CD4-positive, alpha-beta T cell (primary cell): ENCODE measurements at regions not wholly inside any gene's neighbourhood (a gene's known extent, or its start where the extent isn't known, plus 50 kb on each side); places are given as distances from the start of the nearest gene placed in this dataset.
"Not testable (repeated sequence)": the region's sequence is repeated elsewhere in the genome, so short reads cannot be mapped to it uniquely, and the experiment has no call there.

Experiments used
- ATAC-seq: fragments of 200-7000 bp; cut with Tn5 transposase; one replicate; pipeline ENCODE4 v1.10.0; 2022; ENCODE audit warnings: mild to moderate bottlenecking; ENCODE audit not compliant: poor library complexity
- CTCF ChIA-PET: fragments of 350-600 bp; sonication (Branson Sonifier 250); formaldehyde crosslinking; loops from one replicate; lab custom pipeline; 2021; ENCODE audit warnings: antibody characterized with exemption, inconsistent platforms; lab: Charles Lee
- POLR2A ChIA-PET: fragments of 350-600 bp; sonication (Branson Sonifier 250); formaldehyde crosslinking; loops from one replicate; lab custom pipeline; 2021; ENCODE audit warnings: antibody characterized with exemption, inconsistent platforms; lab: Charles Lee
- DNase-seq, 14 experiments: peaks; one replicate each; pipeline ENCODE4 v3.0.0-alpha.2; 2013 to 2020; ENCODE audit warnings: mixed read lengths in 2 of 14
- H3K27ac ChIP-seq, 2 donors: one replicate each; pipeline versions ENCODE4 v1.5.1 to v1.7.0; 2013; ENCODE audit warnings: low read length in 2 of 2, low read depth in 1 of 2, mild to moderate bottlenecking in 1 of 2
- H3K27me3 ChIP-seq, 2 experiments: 1 replicate in 1 of 2; 2 replicates in 1 of 2; pipeline versions ENCODE4 v1.6.1 to v1.7.0; 2013; ENCODE audit warnings: low read length in 2 of 2, control low read depth in 1 of 2, mild to moderate bottlenecking in 1 of 2, moderate library complexity in 1 of 2; ENCODE audit not compliant: insufficient read depth in 2 of 2, control insufficient read depth in 1 of 2
- H3K36me3 ChIP-seq: one replicate; pipeline ENCODE4 v1.6.1; 2013; ENCODE audit warnings: low read length, control low read depth; ENCODE audit not compliant: insufficient read depth
- H3K4me1 ChIP-seq: one replicate; pipeline ENCODE4 v1.6.1; 2013; ENCODE audit warnings: low read length, control low read depth; ENCODE audit not compliant: insufficient read depth
- H3K4me3 ChIP-seq: one replicate; pipeline ENCODE4 v1.5.1; 2013; ENCODE audit warnings: mild to moderate bottlenecking, low read length, moderate library complexity
- H3K9me3 ChIP-seq, 2 experiments: 1 replicate in 1 of 2; 2 replicates in 1 of 2; pipeline versions ENCODE4 v1.6.1 to v1.7.0; 2013; ENCODE audit warnings: low read length in 2 of 2, mild to moderate bottlenecking in 2 of 2, control low read depth in 1 of 2, moderate library complexity in 1 of 2; ENCODE audit not compliant: control insufficient read depth in 1 of 2, insufficient read depth in 1 of 2
- H3K27ac Mint-ChIP-seq: one replicate; pipeline ENCODE4 v1.8.0; 2020; ENCODE audit warnings: mixed read lengths
- H3K27me3 Mint-ChIP-seq: one replicate; pipeline ENCODE4 v1.8.0; 2021; ENCODE audit warnings: mixed read lengths
- H3K36me3 Mint-ChIP-seq: one replicate; pipeline ENCODE4 v1.8.0; 2021; ENCODE audit warnings: low read depth, mixed read lengths
- H3K4me1 Mint-ChIP-seq: one replicate; pipeline ENCODE4 v1.8.0; 2021; ENCODE audit warnings: low read depth, mixed read lengths
- H3K4me3 Mint-ChIP-seq: one replicate; pipeline ENCODE4 v1.8.0; 2020; ENCODE audit warnings: mild to moderate bottlenecking, mixed read lengths
- H3K9me3 Mint-ChIP-seq: one replicate; pipeline ENCODE4 v1.8.0; 2020; ENCODE audit warnings: mixed read lengths
- CTCF ChIP-seq: fragments of 200-600 bp; IDR thresholded peaks from one replicate; pipeline ENCODE4 v1.8.0; 2022; ENCODE audit warnings: antibody characterized with exemption, mild to moderate bottlenecking
- intact Hi-C, 2 experiments: fragments of 100-400 bp; cut with DNase I in 1 of 2; cut with micrococcal nuclease in 1 of 2; formaldehyde crosslinking; loops; one replicate each; pipeline versions ENCODE4 v1.15.1 to v1.9.0; 2023 to 2025; cut with DNase I, micrococcal nuclease

DNA sequence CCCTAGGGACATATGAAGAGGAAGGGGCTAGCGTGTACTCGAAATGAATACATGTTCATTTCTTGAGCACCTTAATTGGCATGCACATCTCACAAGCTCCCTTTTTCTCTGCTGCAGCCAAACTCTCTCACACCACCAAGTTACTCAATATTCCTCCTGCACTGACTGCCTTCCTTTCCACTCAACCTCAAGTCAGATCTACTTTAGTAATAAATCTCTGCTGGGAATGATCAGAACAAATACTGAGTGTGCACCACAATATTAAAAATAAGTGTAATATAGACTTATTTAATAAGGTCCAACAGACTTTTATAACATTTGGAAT is 995.8 kb upstream of the WWC1 start:
- Histone ChIP-seq H3K27me3 (no peaks in the 10 kb centered on the region), H3K4me3 (no peak overlapping the region), H3K36me3 (no peaks in the 10 kb centered on the region), H3K4me1 (no peaks in the 10 kb centered on the region), H3K27ac (no peak overlapping the region), H3K9me3 (no peaks in the 10 kb centered on the region)
- no peak for DNase-seq
- peaks cover 14% of the 10 kb centered on the region for H3K9me3 Mint-ChIP-seq
- no peak overlapping the region for H3K4me3 Mint-ChIP-seq
- TF ChIP-seq CTCF = no peak
- no peak overlapping the region for H3K27ac Mint-ChIP-seq
- CTCF ChIA-PET = no interaction called here
- POLR2A ChIA-PET = no interaction called here
- no peak for ATAC-seq
- H3K27me3 Mint-ChIP-seq = no peaks in the 10 kb centered on the region
- H3K36me3 Mint-ChIP-seq = no peaks in the 10 kb centered on the region
- H3K4me1 Mint-ChIP-seq = no peaks in the 10 kb centered on the region
- intact Hi-C loops = no loop called here

DNA sequence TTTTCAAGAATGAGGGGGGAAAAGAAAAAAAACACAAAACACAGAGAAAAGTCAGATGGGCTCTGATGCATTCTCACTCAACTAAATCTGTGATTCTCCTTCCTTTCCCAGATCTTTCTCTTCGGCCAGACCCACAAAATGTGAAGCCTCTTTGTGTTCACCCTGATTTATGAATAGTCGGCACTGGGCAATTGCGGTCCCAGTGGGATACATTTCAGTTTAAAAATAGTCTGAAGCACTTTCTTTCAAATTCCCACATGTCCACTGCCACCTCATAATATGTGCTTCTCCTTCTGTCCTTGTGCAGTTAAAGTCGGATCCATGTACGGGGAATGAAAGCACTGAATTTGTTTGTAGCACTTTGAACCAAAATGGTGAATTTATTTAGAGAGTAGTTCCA is 995.4 kb upstream of the WWC1 start:
- no peak overlapping the region for H3K27ac Mint-ChIP-seq
- no peaks in the 10 kb centered on the region for H3K27me3 ChIP-seq
- peaks cover 13% of the 10 kb centered on the region for H3K9me3 Mint-ChIP-seq
- no peak overlapping the region for H3K4me3 ChIP-seq
- intact Hi-C loops = no loop called here
- TF ChIP-seq CTCF = no peak
- ChIA-PET CTCF (no interaction called here), POLR2A (no interaction called here)
- H3K27me3 Mint-ChIP-seq = no peaks in the 10 kb centered on the region
- H3K36me3 Mint-ChIP-seq = no peaks in the 10 kb centered on the region
- H3K27ac ChIP-seq = no peak overlapping the region
- ATAC-seq (no peak), DNase-seq (no peak)
- H3K4me1 Mint-ChIP-seq = no peaks in the 10 kb centered on the region
- no peak overlapping the region for H3K4me3 Mint-ChIP-seq
- no peaks in the 10 kb centered on the region for H3K4me1 ChIP-seq
- no peaks in the 10 kb centered on the region for H3K9me3 ChIP-seq
- H3K36me3 ChIP-seq = no peaks in the 10 kb centered on the region

DNA sequence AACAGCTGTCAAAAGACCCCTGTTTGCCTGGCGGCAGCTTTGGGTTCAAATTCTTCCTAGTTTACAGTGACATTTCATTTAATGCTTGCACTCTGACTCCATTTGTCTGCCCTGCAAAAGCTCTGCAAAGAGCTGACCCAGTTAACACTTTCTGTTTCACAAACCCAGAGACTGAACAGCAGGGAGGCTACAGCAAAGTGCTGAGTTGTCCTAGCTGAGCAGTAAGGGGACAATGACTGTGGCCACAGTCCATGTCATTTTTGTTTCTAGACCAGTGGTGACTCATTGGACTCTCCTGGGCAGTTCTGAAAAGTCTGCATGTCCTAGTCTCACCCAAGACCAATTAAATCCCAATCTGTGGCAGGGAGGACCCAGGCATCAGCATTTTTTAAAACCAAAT is 994.8 kb upstream of the WWC1 start:
- intact Hi-C loops = no loop called here
- peaks cover 10% of the 10 kb centered on the region for H3K9me3 Mint-ChIP-seq
- no peaks in the 10 kb centered on the region for H3K4me1 Mint-ChIP-seq
- H3K4me3 Mint-ChIP-seq = no peak overlapping the region
- Histone ChIP-seq H3K4me1 (no peaks in the 10 kb centered on the region), H3K27ac (no peak overlapping the region), H3K27me3 (no peaks in the 10 kb centered on the region), H3K9me3 (no peaks in the 10 kb centered on the region), H3K4me3 (no peak overlapping the region), H3K36me3 (no peaks in the 10 kb centered on the region)
- DNase-seq (no peak), ATAC-seq (no peak)
- CTCF ChIA-PET = no interaction called here
- POLR2A ChIA-PET = no interaction called here
- no peak for TF ChIP-seq CTCF
- no peaks in the 10 kb centered on the region for H3K36me3 Mint-ChIP-seq
- no peak overlapping the region for H3K27ac Mint-ChIP-seq
- no peaks in the 10 kb centered on the region for H3K27me3 Mint-ChIP-seq

DNA sequence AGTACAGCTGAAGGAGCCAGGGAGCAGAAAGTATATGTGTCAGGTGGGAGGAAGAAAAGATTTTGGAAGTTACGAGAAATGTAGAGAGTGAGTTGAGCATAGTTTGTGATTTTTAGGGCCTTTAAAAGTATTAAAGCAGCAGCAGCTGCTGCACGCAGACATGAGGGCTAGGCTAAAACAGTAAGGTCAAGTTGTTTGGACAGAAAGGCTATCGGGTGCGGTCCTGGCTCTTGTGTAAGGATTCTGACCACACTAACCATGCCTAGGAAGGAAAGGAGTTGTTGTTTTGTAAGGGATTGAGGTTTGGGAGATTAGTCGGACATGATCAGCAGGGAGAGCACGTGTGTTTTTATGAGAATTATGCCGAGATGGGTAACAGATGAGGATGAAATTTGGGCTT is 991.6 kb upstream of the WWC1 start:
- CTCF ChIA-PET, ATAC-seq, H3K27me3 Mint-ChIP-seq, H3K27ac Mint-ChIP-seq, H3K9me3 Mint-ChIP-seq, DNase-seq, H3K4me1 Mint-ChIP-seq, H3K9me3 ChIP-seq, H3K4me3 Mint-ChIP-seq, POLR2A ChIA-PET, H3K36me3 Mint-ChIP-seq, H3K27ac ChIP-seq, H3K36me3 ChIP-seq, H3K4me3 ChIP-seq, H3K27me3 ChIP-seq, intact Hi-C loops, H3K4me1 ChIP-seq: not testable (repeated sequence)
